WTC11 (cell line): ENCODE measurements at regions not wholly inside any gene's neighbourhood (a gene's known extent, or its start where the extent isn't known, plus 50 kb on each side); places are given as distances from the start of the nearest gene placed in this dataset.

Experiments used
- ATAC-seq: fragments of 200-7000 bp; cut with Tn5 transposase; 2 replicates; pipeline ENCODE4 v1.10.0; 2021; ENCODE audit warnings: mild to moderate bottlenecking, moderate library complexity
- CTCF ChIA-PET: fragments of 300-600 bp; sonication (Branson Sonifier 250); formaldehyde crosslinking; loops from one replicate; lab custom pipeline; 2021; ENCODE audit warnings: antibody characterized with exemption; lab: Charles Lee
- POLR2A ChIA-PET: fragments of 350-600 bp; sonication (Branson Sonifier 250); formaldehyde crosslinking; loops from one replicate; lab custom pipeline; 2021; ENCODE audit warnings: antibody characterized with exemption; lab: Charles Lee
- DNase-seq: peaks from one replicate; pipeline ENCODE4 v3.0.0; 2021; ENCODE audit warnings: low spot score
- H3K27ac Mint-ChIP-seq: 2 replicates; pipeline ENCODE4 v1.8.0; 2021; ENCODE audit warnings: mixed read lengths
- H3K27me3 Mint-ChIP-seq: 2 replicates; pipeline ENCODE4 v1.8.0; 2021; ENCODE audit warnings: low read depth, mild to moderate bottlenecking, moderate library complexity, mixed read lengths
- H3K36me3 Mint-ChIP-seq: 2 replicates; pipeline ENCODE4 v1.8.0; 2021; ENCODE audit warnings: mixed read lengths
- H3K4me1 Mint-ChIP-seq: 2 replicates; pipeline ENCODE4 v1.8.0; 2022; ENCODE audit warnings: mixed read lengths
- H3K4me3 Mint-ChIP-seq: 2 replicates; pipeline ENCODE4 v1.8.0; 2021; ENCODE audit warnings: mild to moderate bottlenecking, moderate library complexity, mixed read lengths
- H3K9me3 Mint-ChIP-seq: 2 replicates; pipeline ENCODE4 v1.8.0; 2021; ENCODE audit warnings: mixed read lengths
- AR ChIP-seq: fragments of 250-450 bp; sonication (Bioruptor Pico); IDR thresholded peaks from 2 replicates; pipeline ENCODE4 v1.9.0; 2021; ENCODE audit warnings: mild to moderate bottlenecking
- ATF1 ChIP-seq: sonication (generic); formaldehyde crosslinking; IDR thresholded peaks from 2 replicates; pipeline ENCODE4 v1.8.1; 2023; ENCODE audit warnings: mild to moderate bottlenecking, moderate library complexity, missing genetic modification reagents
- ATF3 ChIP-seq: sonication (generic); formaldehyde crosslinking; conservative IDR thresholded peaks from 2 replicates; pipeline ENCODE4 v1.8.1; 2022; ENCODE audit warnings: mild to moderate bottlenecking, missing genetic modification reagents
- E2F4 ChIP-seq: sonication (generic); formaldehyde crosslinking; IDR thresholded peaks from 2 replicates; pipeline ENCODE4 v1.8.1; 2022; ENCODE audit warnings: low read depth, mild to moderate bottlenecking, moderate library complexity, missing genetic modification reagents, borderline replicate concordance
- HMGXB4 ChIP-seq: sonication (generic); formaldehyde crosslinking; IDR thresholded peaks from 2 replicates; pipeline ENCODE4 v1.8.1; 2023; ENCODE audit warnings: mild to moderate bottlenecking, moderate library complexity, missing genetic modification reagents
- JUN ChIP-seq: sonication (generic); formaldehyde crosslinking; IDR thresholded peaks from 2 replicates; pipeline ENCODE4 v1.8.0; 2023; ENCODE audit warnings: mild to moderate bottlenecking, missing genetic modification reagents
- MLX ChIP-seq: sonication (generic); formaldehyde crosslinking; IDR thresholded peaks from 2 replicates; pipeline ENCODE4 v1.8.1; 2023; ENCODE audit warnings: mild to moderate bottlenecking, missing genetic modification reagents, moderate library complexity
- NFATC4 ChIP-seq: fragments of 250-450 bp; sonication (Bioruptor Pico); IDR thresholded peaks from 2 replicates; pipeline ENCODE4 v1.9.0; 2021; ENCODE audit warnings: mild to moderate bottlenecking
- NR1H2 ChIP-seq: sonication (generic); formaldehyde crosslinking; IDR thresholded peaks from 2 replicates; pipeline ENCODE4 v1.9.0; 2021; ENCODE audit warnings: mild to moderate bottlenecking, moderate library complexity, missing genetic modification reagents
- PREB ChIP-seq: sonication (generic); formaldehyde crosslinking; IDR thresholded peaks from 2 replicates; pipeline ENCODE4 v1.8.1; 2022; ENCODE audit warnings: mild to moderate bottlenecking, missing genetic modification reagents, moderate library complexity, borderline replicate concordance
- ZBTB21 ChIP-seq: sonication (generic); formaldehyde crosslinking; IDR thresholded peaks from 2 replicates; pipeline ENCODE4 v1.8.1; 2023; ENCODE audit warnings: mild to moderate bottlenecking, missing genetic modification reagents, borderline replicate concordance
- ZMAT4 ChIP-seq: fragments of 250-450 bp; sonication (Bioruptor Pico); IDR thresholded peaks from 2 replicates; pipeline ENCODE4 v1.9.0; 2021; ENCODE audit warnings: mild to moderate bottlenecking
- ZNF121 ChIP-seq: sonication (generic); formaldehyde crosslinking; IDR thresholded peaks from 2 replicates; pipeline ENCODE4 v1.8.0; 2023; ENCODE audit warnings: missing genetic modification reagents
- ZNF317 ChIP-seq: sonication (generic); formaldehyde crosslinking; IDR thresholded peaks from 2 replicates; pipeline ENCODE4 v1.8.1; 2023; ENCODE audit warnings: low read depth, mild to moderate bottlenecking, moderate library complexity, missing genetic modification reagents, borderline replicate concordance
- ZNF512 ChIP-seq: sonication (generic); formaldehyde crosslinking; IDR thresholded peaks from 2 replicates; pipeline ENCODE4 v1.8.1; 2022; ENCODE audit warnings: missing genetic modification reagents, borderline replicate concordance

- Mint-ChIP-seq H3K9me3 (peaks cover 7% of the 10 kb centered on the region), H3K27me3 (peaks cover 54% of the 10 kb centered on the region), H3K4me1 (peaks cover 35% of the 10 kb centered on the region), H3K36me3 (peaks cover 4% of the 10 kb centered on the region; the same call in 1 of the 2 replicates), H3K4me3 (no peak overlapping the region), H3K27ac (no peak overlapping the region)
- TF ChIP-seq PREB (CRISPR knock-in tag) (no peak), ATF1 (CRISPR knock-in tag) (no peak), ZNF512 (CRISPR knock-in tag) (no peak)
- ChIA-PET CTCF (no interaction called here), POLR2A (no interaction called here)
- DNase-seq (no peak), ATAC-seq (no peak)
Observed at GRCh38 chr1:81607924-81608323, 192.8 kb upstream of the ADGRL2 start.

GRCh38 chr1:81607086-81607485, 193.6 kb upstream of the ADGRL2 start:
- ChIA-PET POLR2A (no interaction called here), CTCF (no interaction called here)
- peaks cover 7% of the 10 kb centered on the region for H3K9me3 Mint-ChIP-seq
- peaks cover 53% of the 10 kb centered on the region for H3K27me3 Mint-ChIP-seq
- DNase-seq (no peak), ATAC-seq (no peak)
- peaks cover 3% of the 10 kb centered on the region; the same call in 1 of the 2 replicates for H3K36me3 Mint-ChIP-seq
- peaks cover 28% of the 10 kb centered on the region for H3K4me1 Mint-ChIP-seq
- H3K27ac Mint-ChIP-seq: no peak overlapping the region
- TF ChIP-seq ZNF317 (no peak), ATF3 (no peak), ZMAT4 (CRISPR knock-in tag) (no peak), HMGXB4 (CRISPR knock-in tag) (no peak), NR1H2 (CRISPR knock-in tag) (no peak), NFATC4 (CRISPR knock-in tag) (no peak), ZBTB21 (CRISPR knock-in tag) (no peak), ZNF121 (CRISPR knock-in tag) (no peak), MLX (CRISPR knock-in tag) (no peak), E2F4 (no peak), AR (no peak), JUN (CRISPR knock-in tag) (no peak)
- no peak overlapping the region for H3K4me3 Mint-ChIP-seq
